Mesenchymal stem cell (in vitro differentiated cells and primary cell): ENCODE measurements at regions not wholly inside any gene's neighbourhood (a gene's known extent, or its start where the extent isn't known, plus 50 kb on each side); places are given as distances from the start of the nearest gene placed in this dataset.
A peak's percentile ranks its signal among the peaks of the same experiment; 100 is the strongest.

Source experiments
- DNase-seq: peaks from one replicate; pipeline ENCODE4 v3.0.0-alpha.2; 2013
- H2AFZ ChIP-seq: one replicate; pipeline ENCODE4 v1.6.1; 2013; ENCODE audit warnings: low read depth, mild to moderate bottlenecking, control low read depth, inconsistent platforms, low read length, moderate library complexity
- H2AK5ac ChIP-seq: 2 replicates; pipeline ENCODE4 v1.6.1; 2013; ENCODE audit warnings: low read length, moderate library complexity, mild to moderate bottlenecking, inconsistent platforms; ENCODE audit not compliant: severe bottlenecking
- H2BK120ac ChIP-seq: one replicate; pipeline ENCODE4 v1.6.1; 2013; ENCODE audit warnings: low read depth, mild to moderate bottlenecking, inconsistent platforms, low read length, moderate library complexity
- H2BK12ac ChIP-seq, 2 experiments: one replicate each; pipeline ENCODE4 v1.6.1; 2013; ENCODE audit warnings: inconsistent platforms in 2 of 2, low read length in 2 of 2, mild to moderate bottlenecking in 2 of 2, moderate library complexity in 2 of 2, control low read depth in 1 of 2
- H2BK15ac ChIP-seq: one replicate; pipeline ENCODE4 v1.6.1; 2013; ENCODE audit warnings: mild to moderate bottlenecking, low read depth, inconsistent platforms; ENCODE audit not compliant: poor library complexity, severe bottlenecking
- H2BK5ac ChIP-seq: 2 replicates; pipeline ENCODE4 v1.6.1; 2013; ENCODE audit warnings: low read depth, mild to moderate bottlenecking, low read length, control low read depth, inconsistent platforms; ENCODE audit not compliant: poor library complexity, severe bottlenecking
- H3K14ac ChIP-seq, 2 experiments: one replicate each; pipeline ENCODE4 v1.6.1; 2013; ENCODE audit warnings: inconsistent platforms in 2 of 2, low read length in 2 of 2, control low read depth in 1 of 2, mild to moderate bottlenecking in 1 of 2, moderate library complexity in 1 of 2
- H3K18ac ChIP-seq, 2 experiments: one replicate each; pipeline ENCODE4 v1.6.1; 2013; ENCODE audit warnings: inconsistent platforms in 2 of 2, low read length in 2 of 2, control low read depth in 1 of 2, low read depth in 1 of 2, mild to moderate bottlenecking in 1 of 2
- H3K23ac ChIP-seq, 2 experiments: one replicate each; pipeline ENCODE4 v1.6.1; 2013; ENCODE audit warnings: inconsistent platforms in 2 of 2, low read length in 2 of 2, mild to moderate bottlenecking in 2 of 2, moderate library complexity in 2 of 2, control low read depth in 1 of 2
- H3K27ac ChIP-seq: 2 replicates; pipeline ENCODE4 v1.5.1; 2013; ENCODE audit warnings: mild to moderate bottlenecking, moderate library complexity, low read length, control low read depth, inconsistent platforms; ENCODE audit not compliant: poor library complexity, severe bottlenecking
- H3K27me3 ChIP-seq, 2 experiments: 2 replicates each; pipeline versions ENCODE4 v1.6.1 to v1.7.0; 2013; ENCODE audit warnings: low read length in 2 of 2, mild to moderate bottlenecking in 2 of 2, moderate library complexity in 2 of 2, control low read depth in 1 of 2, inconsistent platforms in 1 of 2; ENCODE audit not compliant: control insufficient read depth in 1 of 2, insufficient read depth in 1 of 2
- H3K36me3 ChIP-seq, 2 experiments: 2 replicates each; pipeline versions ENCODE4 v1.6.1 to v1.7.0; 2013; ENCODE audit warnings: low read length in 2 of 2, control low read depth in 1 of 2, inconsistent platforms in 1 of 2, low read depth in 1 of 2, mild to moderate bottlenecking in 1 of 2; ENCODE audit not compliant: insufficient read depth in 2 of 2, control insufficient read depth in 1 of 2
- H3K4ac ChIP-seq, 2 experiments: one replicate each; pipeline ENCODE4 v1.6.1; 2013; ENCODE audit warnings: inconsistent platforms in 2 of 2, low read length in 2 of 2, mild to moderate bottlenecking in 2 of 2, moderate library complexity in 2 of 2, control low read depth in 1 of 2, low read depth in 1 of 2
- H3K4me1 ChIP-seq: 2 replicates; pipeline ENCODE4 v1.6.1; 2013; ENCODE audit warnings: low read depth, low read length, control low read depth; ENCODE audit not compliant: control insufficient read depth, insufficient read depth
- H3K4me2 ChIP-seq: 2 replicates; pipeline ENCODE4 v1.6.1; 2013; ENCODE audit warnings: low read length, mild to moderate bottlenecking, inconsistent platforms; ENCODE audit not compliant: poor library complexity, severe bottlenecking
- H3K4me3 ChIP-seq, 2 experiments: 2 replicates each; pipeline versions ENCODE4 v1.5.1 to v1.7.0; 2013; ENCODE audit warnings: low read length in 2 of 2, mild to moderate bottlenecking in 2 of 2, control low read depth in 1 of 2, low read depth in 1 of 2; ENCODE audit not compliant: insufficient read depth in 1 of 2
- H3K79me1 ChIP-seq: replicated peaks from 2 replicates; pipeline ENCODE4 v1.6.1; 2013; ENCODE audit warnings: mild to moderate bottlenecking, control low read depth, low read length, inconsistent platforms; ENCODE audit not compliant: poor library complexity, severe bottlenecking
- H3K9ac ChIP-seq: 2 replicates; pipeline ENCODE4 v1.7.0; 2013; ENCODE audit warnings: mild to moderate bottlenecking, low read length, moderate library complexity
- H3K9me3 ChIP-seq: 2 replicates; pipeline ENCODE4 v1.7.0; 2013; ENCODE audit warnings: mild to moderate bottlenecking, low read length; ENCODE audit not compliant: control insufficient read depth
- H4K8ac ChIP-seq: one replicate; pipeline ENCODE4 v1.6.1; 2013; ENCODE audit warnings: inconsistent platforms, mild to moderate bottlenecking, low read length, moderate library complexity
- H4K91ac ChIP-seq: one replicate; pipeline ENCODE4 v1.6.1; 2013; ENCODE audit warnings: mild to moderate bottlenecking, low read length, inconsistent platforms
- WGBS: methylation state at CpG from one replicate; pipeline ENCODE4 v1.1.7; 2013; ENCODE audit warnings: mixed read lengths; 5-methylcytosine and 5-hydroxymethylcytosine counted together

GRCh38 chr9:118170032-118170955, 466.1 kb downstream of the TLR4 start:
- no peak overlapping the region for H4K8ac ChIP-seq
- no peak overlapping the region for H4K91ac ChIP-seq

GRCh38 chr9:118177241-118177640, 473.0 kb downstream of the TLR4 start:
- Histone ChIP-seq H3K27ac (no peak overlapping the region), H2BK5ac (no peak overlapping the region), H3K4me2 (no peak overlapping the region), H3K4me3 (no peak overlapping the region), H4K91ac (no peak overlapping the region), H3K36me3 (no peaks in the 10 kb centered on the region), H3K9ac (no peak overlapping the region), H3K79me1 (no peaks in the 10 kb centered on the region), H2AFZ (no peak overlapping the region), H3K4me1 (no peaks in the 10 kb centered on the region), H2BK15ac (no peak overlapping the region), H2AK5ac (no peak overlapping the region), H3K14ac (no peak overlapping the region), H3K18ac (no peak overlapping the region), H2BK120ac (no peak overlapping the region), H2BK12ac (no peak overlapping the region), H3K23ac (no peak overlapping the region), H3K27me3 (no peaks in the 10 kb centered on the region), H3K9me3 (no peaks in the 10 kb centered on the region), H3K4ac (no peak overlapping the region), H4K8ac (no peak overlapping the region)
- no peak for DNase-seq

More at GRCh38 chr9:118170032-118170955, 466.1 kb downstream of the TLR4 start:
- H2BK15ac ChIP-seq, result no peak overlapping the region
- H3K27ac ChIP-seq, result no peak overlapping the region
- H2BK120ac ChIP-seq, result no peak overlapping the region
- H3K9me3 ChIP-seq, result no peaks in the 10 kb centered on the region
- H3K14ac ChIP-seq, result no peak overlapping the region
- H3K18ac ChIP-seq, result no peak overlapping the region
- no peaks in the 10 kb centered on the region for H3K4me1 ChIP-seq
- H3K23ac ChIP-seq, result no peak overlapping the region
- no peaks in the 10 kb centered on the region for H3K36me3 ChIP-seq
- H2AK5ac ChIP-seq, result no peak overlapping the region
- no peaks in the 10 kb centered on the region for H3K79me1 ChIP-seq
- no peak overlapping the region for H3K4me3 ChIP-seq
- no peak overlapping the region for H3K9ac ChIP-seq
- H3K27me3 ChIP-seq, result no peaks in the 10 kb centered on the region
- H2BK12ac ChIP-seq, result no peak overlapping the region
- no peak overlapping the region for H3K4me2 ChIP-seq
- no peak overlapping the region for H2AFZ ChIP-seq
- H2BK5ac ChIP-seq, result no peak overlapping the region
- DNase-seq, result peak; percentile 52
- 39% methylated on average over 2 of the region's 6 CpGs for WGBS
- no peak overlapping the region for H3K4ac ChIP-seq

GRCh38 chr9:118183576-118183975, 479.4 kb downstream of the TLR4 start:
- Histone ChIP-seq H3K4me3 (no peak overlapping the region), H3K4me1 (no peaks in the 10 kb centered on the region), H3K9ac (no peak overlapping the region), H3K4me2 (no peak overlapping the region), H3K9me3 (no peaks in the 10 kb centered on the region), H3K79me1 (no peaks in the 10 kb centered on the region), H3K18ac (no peak overlapping the region), H3K14ac (no peak overlapping the region), H2BK5ac (no peak overlapping the region), H3K27me3 (no peaks in the 10 kb centered on the region), H4K91ac (no peak overlapping the region), H2AFZ (no peak overlapping the region), H2BK15ac (no peak overlapping the region), H2AK5ac (no peak overlapping the region), H3K23ac (no peak overlapping the region), H3K4ac (no peak overlapping the region), H3K27ac (no peak overlapping the region), H2BK12ac (no peak overlapping the region), H3K36me3 (no peaks in the 10 kb centered on the region), H4K8ac (no peak overlapping the region), H2BK120ac (no peak overlapping the region)
- 71% methylated on average over 2 of the region's 2 CpGs for WGBS
- no peak for DNase-seq

GRCh38 chr9:118187408-118187807, 483.2 kb downstream of the TLR4 start:
- Histone ChIP-seq H2BK120ac (no peak overlapping the region), H3K79me1 (no peaks in the 10 kb centered on the region), H3K18ac (no peak overlapping the region), H2AK5ac (no peak overlapping the region), H4K91ac (no peak overlapping the region), H3K27me3 (no peaks in the 10 kb centered on the region), H2BK15ac (no peak overlapping the region), H3K23ac (no peak overlapping the region), H3K36me3 (no peaks in the 10 kb centered on the region), H3K14ac (no peak overlapping the region), H3K4me3 (no peak overlapping the region), H3K27ac (no peak overlapping the region), H2BK12ac (no peak overlapping the region), H3K4me2 (no peak overlapping the region), H4K8ac (no peak overlapping the region), H3K9me3 (peaks cover 7% of the 10 kb centered on the region), H3K9ac (no peak overlapping the region), H2AFZ (no peak overlapping the region), H2BK5ac (no peak overlapping the region), H3K4ac (no peak overlapping the region), H3K4me1 (no peaks in the 10 kb centered on the region)
- DNase-seq, result no peak
- WGBS, result no CpG with 5 or more reads among the region's 1 CpG
